Gastrocnemius medialis (tissue), 4 donors: ENCODE measurements at regions not wholly inside any gene's neighbourhood (a gene's known extent, or its start where the extent isn't known, plus 50 kb on each side); places are given as distances from the start of the nearest gene placed in this dataset.

ENCODE experiments used
- CTCF ChIP-seq, 5 experiments: fragments of 450-650 bp in 3 of 5; fragments of 200-600 bp in 2 of 5; sonication (generic) in 2 of 5; IDR thresholded peaks in 4 of 5; conservative IDR thresholded peaks in 1 of 5; 1 replicate in 4 of 5; 2 replicates in 1 of 5; pipeline ENCODE4 v1.5.1; 2016 to 2019; ENCODE audit warnings: antibody characterized with exemption in 5 of 5, mild to moderate bottlenecking in 3 of 5, moderate library complexity in 3 of 5
- POLR2A ChIP-seq, 2 donors: fragments of 450-650 bp; IDR thresholded peaks; one replicate each; pipeline ENCODE4 v1.6.1; 2017; ENCODE audit warnings: antibody characterized with exemption in 2 of 2, mild to moderate bottlenecking in 2 of 2, moderate library complexity in 2 of 2

DNA sequence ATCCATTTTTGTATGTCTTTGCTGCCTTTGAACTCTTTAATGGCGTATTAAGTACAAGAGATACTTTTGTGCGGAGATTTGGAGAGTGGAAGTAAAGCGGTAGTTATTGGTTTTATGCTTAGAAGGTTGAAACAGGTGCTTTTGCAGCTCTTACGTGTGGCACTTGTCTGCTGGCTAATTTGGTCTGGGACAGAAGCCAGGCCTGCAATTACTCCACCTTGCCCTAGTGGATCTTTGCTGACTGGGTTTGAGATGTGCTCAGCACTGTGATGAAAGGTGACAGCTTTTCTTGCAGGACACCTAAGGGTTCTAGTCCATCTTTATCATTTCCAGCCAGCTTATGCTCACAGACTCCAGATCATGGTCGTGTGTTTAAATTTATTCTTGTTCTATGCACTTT, 252.5 kb downstream of the RPL10L start:
- TF ChIP-seq CTCF (IDR thresholded peaks at IDR 0.05 in 4 of 5, conservative IDR thresholded peaks at IDR 0.05 in 1 of 5) (no peak), POLR2A (IDR thresholded peaks at IDR 0.05) (no peak)
